GM13977 (cell line): ENCODE measurements at regions not wholly inside any gene's neighbourhood (a gene's known extent, or its start where the extent isn't known, plus 50 kb on each side); places are given as distances from the start of the nearest gene placed in this dataset.

Source experiments
- DNase-seq: peaks from one replicate; pipeline ENCODE4 v3.0.0; 2012; ENCODE audit warnings: low spot score
- CTCF ChIP-seq: IDR thresholded peaks from 2 replicates; pipeline ENCODE4 v1.5.1; 2012; ENCODE audit warnings: mild to moderate bottlenecking, control low read depth; ENCODE audit not compliant: insufficient read depth; ENCODE audit errors: extremely low read depth, missing control alignments
- in situ Hi-C: fragments of 300-500 bp; cut with MboI; formaldehyde crosslinking; loops from one replicate; pipeline ENCODE4 v1.12.0; 2022; ENCODE audit warnings: low sequenced_read_pairs, low pct_unique_long_range_greater_than_20kb, mixed read lengths, inconsistent platforms; ENCODE audit not compliant: unreplicated experiment

GRCh38 chr16:86740298-86740697, 161.9 kb downstream of the FOXL1 start:
- no peak for DNase-seq
- TF ChIP-seq CTCF = no peak
- in situ Hi-C loops = no loop called here

GRCh38 chr16:86740906-86741799, 162.8 kb downstream of the FOXL1 start:
- in situ Hi-C loops = no loop called here
- no peak for DNase-seq
- TF ChIP-seq CTCF = no peak

DNA sequence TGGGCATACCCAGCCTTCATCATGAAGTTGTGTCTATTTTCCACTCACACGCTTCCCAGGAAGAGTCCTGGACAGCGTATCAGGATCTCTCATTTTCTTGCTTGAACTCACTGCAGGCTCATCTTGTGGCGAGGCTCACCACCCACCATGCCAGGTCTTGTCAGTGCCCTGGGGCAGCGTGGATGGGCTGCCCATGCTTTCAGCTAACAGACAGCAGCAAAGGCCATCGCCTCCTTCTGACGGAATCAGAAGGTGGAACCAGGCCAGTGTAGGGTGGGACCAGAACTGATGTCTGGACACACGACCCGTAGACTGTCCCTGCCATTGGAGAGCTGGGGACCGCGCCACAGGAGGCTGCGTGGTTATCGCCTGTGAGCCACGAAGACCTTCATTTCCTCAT, 169.4 kb downstream of the FOXL1 start:
- no peak for TF ChIP-seq CTCF
- in situ Hi-C loops = no loop called here
- DNase-seq = no peak

DNA sequence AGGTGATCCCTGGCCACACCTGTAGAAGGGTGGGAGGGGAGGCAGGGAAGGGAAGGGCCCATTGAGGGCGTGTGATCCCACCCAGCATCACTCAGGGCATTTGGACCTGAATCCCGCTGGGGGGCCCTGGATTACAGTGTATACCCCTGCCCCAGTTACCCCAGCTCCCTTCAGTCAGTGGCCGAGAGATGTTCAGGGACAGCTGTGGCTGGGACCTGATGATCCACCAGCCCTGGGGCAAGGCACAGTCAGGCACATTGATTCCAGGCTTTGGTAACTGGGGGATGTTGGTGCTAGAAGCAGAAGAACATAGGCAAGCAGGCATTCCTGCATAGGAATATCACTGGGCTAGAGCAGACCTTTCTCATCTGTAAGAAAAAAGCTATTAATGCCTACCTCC, 170.3 kb downstream of the FOXL1 start:
- no peak for DNase-seq
- in situ Hi-C loops = no loop called here
- TF ChIP-seq CTCF = no peak

DNA sequence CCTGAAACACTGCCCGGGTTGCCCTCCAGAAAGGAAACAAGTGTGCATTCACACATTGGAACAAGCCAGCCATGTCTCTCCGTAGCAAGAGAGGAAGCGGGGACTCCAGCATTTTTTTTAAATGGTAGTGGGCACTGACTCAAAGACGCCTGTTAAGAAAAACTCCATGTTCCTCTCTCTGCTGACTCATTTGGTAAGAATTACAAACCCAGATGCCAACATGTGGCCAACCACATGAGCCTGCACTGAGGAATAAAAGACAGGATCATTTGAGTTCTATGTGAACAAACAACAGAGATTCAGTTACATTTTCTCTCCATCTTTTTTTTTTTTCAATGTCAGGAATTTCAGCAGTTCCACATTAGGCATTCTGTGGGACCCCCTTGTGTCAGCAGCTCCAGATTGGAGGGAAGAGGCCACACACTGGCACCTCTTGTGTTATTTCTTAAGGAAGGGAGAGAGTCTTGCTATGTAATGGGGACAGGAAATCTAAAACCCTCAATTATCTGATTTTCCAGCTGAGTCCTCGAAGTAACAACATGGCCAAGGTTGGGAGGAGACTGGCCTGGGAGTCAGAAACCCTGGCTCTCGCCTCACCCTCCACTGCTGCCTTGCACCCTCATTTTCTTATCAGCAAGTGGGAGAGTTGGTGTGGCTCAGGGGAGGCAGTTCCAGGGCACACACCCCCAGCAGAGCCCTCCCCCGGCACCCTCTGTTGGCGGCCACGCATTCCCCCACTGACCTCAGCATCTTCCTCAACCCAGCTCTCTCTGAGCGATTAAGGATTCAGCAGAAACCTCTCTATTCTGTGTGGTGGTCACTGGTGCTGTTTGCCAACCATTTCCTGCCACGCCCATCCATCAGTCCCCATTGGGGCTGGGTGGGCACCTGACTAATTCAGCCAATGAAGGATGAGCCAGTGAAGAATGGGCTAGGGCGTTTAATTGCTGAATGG, 173.0 kb downstream of the FOXL1 start:
- in situ Hi-C loops = no loop called here
- DNase-seq = no peak
- TF ChIP-seq CTCF = no peak

GRCh38 chr16:86752582-86753175, 174.3 kb downstream of the FOXL1 start:
- in situ Hi-C loops = no loop called here
- DNase-seq = no peak
- TF ChIP-seq CTCF = no peak
